Left forelimb (tissue), 1 donor: ENCODE measurements at regions not wholly inside any gene's neighbourhood (a gene's known extent, or its start where the extent isn't known, plus 50 kb on each side); places are given as distances from the start of the nearest gene placed in this dataset.

ENCODE experiments used
- DNase-seq: peaks from one replicate; pipeline ENCODE4 v3.0.0-alpha.2; 2018; ENCODE audit warnings: low spot score

GRCh38 chr13:22009500-22009899 is 338.6 kb downstream of the FGF9 start:
- no peak for DNase-seq

DNA sequence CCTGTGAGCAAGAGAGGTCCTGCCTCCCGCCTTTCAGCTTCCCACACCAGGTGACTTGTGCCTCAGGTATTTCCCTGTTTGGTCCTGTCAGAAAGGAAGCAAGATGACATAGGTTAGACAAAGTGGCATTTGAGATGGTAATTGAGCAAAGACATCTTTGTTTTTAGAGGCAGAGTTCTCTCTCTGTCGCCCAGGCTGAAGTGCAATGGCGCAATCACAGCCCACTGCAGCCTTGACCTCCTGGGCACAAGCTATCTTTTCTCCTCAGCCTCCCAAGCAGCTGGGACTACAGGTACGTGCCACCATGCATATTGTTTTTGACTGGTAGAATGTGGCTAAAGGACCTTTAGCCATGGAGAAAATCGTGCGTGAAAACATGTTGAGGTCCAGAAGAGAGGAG is 339.1 kb downstream of the FGF9 start:
- DNase-seq, result no peak

DNA sequence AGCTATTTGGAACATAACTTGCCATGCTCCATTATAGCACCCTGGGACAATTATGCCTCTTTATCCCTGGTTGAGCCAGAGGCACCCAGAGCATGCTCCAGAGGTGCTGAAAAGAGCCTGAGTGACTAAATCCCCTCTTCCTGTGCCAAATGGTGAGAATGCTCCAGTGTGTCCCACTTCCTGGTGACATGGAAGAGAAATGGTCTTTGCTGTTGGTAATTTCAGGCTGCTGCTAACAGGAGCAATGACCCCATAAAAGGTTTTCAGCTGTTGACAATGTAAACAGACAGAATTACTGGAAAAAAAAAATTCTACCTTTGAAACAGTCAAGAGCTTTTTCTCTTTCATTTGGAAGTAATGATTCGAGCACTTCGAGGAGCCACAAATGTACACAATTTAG is 341.8 kb downstream of the FGF9 start:
- no peak for DNase-seq

DNA sequence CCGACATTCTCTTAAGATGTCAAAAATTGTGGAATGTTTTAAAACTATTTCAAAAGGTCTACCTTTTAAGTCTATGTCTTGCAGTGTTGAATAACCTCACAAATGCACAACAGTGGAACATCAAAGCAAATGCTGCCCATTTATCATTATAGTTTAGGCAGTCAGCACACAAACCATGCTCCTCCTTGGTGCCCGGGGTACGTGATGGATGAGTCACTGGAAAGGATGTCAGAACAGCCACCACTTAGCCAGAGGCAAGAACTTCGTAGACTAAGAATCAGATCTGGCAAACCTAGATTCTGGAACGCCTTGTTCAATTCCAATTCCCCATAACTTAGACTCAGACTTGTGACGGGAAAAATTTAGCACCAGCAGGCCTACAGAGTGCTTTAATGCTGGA is 343.6 kb downstream of the FGF9 start:
- no peak for DNase-seq

GRCh38 chr13:22017226-22017625 is 346.4 kb downstream of the FGF9 start:
- DNase-seq, result no peak

GRCh38 chr13:22018076-22018835 is 347.4 kb downstream of the FGF9 start:
- no peak for DNase-seq

GRCh38 chr13:22018836-22019210 is 347.9 kb downstream of the FGF9 start:
- DNase-seq, result no peak

GRCh38 chr13:22024381-22024994 is 353.6 kb downstream of the FGF9 start:
- DNase-seq, result no peak

DNA sequence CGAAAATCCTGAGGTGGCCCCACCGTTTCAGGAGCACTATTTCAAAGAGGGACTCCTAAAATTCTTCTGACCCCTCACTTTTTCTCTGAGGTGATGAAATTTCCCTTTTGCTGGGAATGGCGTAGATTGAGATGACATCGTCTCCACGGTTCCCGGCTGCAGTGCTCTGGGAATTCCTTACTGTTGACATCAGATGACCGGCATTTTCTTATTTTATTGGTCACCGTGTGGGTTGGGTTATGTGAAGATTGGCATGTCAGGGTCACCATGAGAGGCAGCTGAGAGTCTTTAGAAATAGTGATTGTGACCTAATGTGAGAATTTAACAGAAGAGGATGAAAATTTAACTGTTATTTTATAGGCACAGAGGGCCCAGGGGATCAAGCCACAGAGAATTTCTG is 356.7 kb downstream of the FGF9 start:
- DNase-seq, result no peak

GRCh38 chr13:22028831-22029230 is 358.0 kb downstream of the FGF9 start:
- no peak for DNase-seq

GRCh38 chr13:22030321-22030720 is 359.4 kb downstream of the FGF9 start:
- DNase-seq, result no peak

DNA sequence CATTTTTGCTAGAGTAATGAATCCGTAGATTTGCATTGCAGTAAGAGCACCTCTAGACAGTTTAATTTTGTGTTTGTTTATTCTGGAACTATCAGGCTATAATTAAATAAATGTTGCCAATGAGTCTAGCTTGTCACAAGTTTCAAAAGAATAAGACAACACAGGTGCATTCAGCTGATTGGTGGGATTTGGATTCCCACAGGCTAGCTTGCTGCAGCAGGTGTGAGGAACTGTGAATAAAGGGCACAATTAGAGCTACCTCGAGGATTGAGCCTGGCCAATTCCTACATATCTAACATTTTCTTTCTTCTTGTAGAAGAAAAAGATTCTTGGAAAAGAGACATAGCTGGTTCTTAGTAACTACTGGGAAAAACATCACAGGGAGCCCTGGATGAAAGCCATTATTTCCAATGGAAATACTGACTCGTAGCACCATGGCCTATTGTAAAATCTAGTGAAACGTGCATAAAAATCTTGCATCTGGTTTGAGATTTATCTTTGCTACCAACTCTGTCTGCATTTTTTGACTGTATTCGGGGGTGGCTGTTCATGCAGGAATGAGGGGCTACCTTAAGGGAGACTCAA is 360.9 kb downstream of the FGF9 start:
- no peak for DNase-seq

DNA sequence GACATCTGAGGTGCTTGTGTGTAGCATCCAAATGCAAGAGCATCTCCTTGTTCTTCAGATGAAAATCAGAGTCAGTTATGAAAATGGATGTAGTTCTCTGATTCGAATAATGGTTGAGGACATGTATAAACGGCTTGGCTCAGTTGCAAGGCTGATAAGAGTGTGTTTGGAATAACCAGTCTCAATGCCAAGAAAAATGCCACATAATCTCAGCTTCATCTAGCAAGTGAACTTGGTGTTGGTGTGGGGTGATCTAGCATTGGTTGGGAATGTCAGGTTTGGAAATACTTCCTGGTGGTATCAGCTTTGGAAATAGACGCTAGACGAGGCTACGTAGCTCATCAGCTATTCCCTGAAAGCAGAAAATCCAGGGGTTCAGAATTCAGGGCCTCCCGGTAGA is 362.0 kb downstream of the FGF9 start:
- DNase-seq, result no peak

- DNase-seq, result no peak
Observed at GRCh38 chr13:22039961-22040360, 369.1 kb downstream of the FGF9 start.

- DNase-seq, result no peak
Observed at GRCh38 chr13:22040810-22041364, 370.0 kb downstream of the FGF9 start.

DNA sequence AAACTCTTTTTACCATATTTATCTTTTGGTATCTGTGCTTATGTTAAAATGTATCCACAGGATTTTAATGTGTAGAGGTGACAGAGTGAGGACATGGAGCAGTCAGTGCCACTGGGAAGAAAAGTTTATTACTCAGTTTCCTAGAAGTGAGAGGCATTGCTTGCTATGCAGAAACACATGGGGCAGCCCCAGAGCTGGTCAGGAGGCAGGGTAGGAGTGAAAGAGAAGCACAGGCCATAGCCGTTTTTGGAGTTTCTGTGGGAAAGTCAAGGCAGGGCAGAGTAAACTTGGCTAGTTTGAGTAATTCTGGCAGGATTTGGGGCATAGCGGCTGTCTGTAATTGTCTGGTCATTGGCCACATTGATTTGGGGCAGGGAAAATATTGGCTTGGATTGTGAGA is 370.9 kb downstream of the FGF9 start:
- no peak for DNase-seq

DNA sequence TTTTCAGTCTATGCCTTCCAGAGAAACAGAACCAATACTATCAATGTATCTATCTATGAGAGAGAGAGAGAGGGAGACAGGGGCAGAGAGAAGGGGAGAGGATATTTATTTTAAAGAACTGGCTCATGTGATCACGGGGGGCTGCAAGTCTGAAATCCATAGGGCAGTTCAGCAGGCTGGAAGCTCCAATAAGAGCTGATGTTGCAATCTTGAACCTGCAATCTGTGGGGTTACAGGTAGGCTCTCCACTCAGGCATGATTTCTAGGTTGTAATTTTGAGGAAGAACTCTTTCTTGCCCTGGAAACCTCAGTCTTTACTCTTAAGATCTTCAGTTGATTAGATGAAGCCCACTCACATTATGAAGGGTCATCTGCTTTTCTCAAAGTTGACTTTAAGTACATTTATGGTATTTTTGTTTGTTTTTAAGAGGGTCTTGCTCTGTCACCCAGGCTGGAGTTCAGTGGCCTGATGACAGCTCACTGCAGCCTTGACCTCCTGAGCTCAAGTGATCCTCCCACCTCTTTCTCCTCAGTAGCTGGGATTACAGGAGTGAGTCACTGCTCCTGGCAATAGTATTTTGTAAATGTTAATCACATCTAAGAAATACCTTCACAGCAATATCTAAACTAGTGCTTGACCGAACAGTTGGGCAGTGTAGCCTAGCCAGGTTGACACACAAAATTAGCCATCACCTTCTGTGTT is 376.4 kb downstream of the FGF9 start:
- no peak for DNase-seq

- DNase-seq, result no peak
Observed at GRCh38 chr13:22047785-22048104, 376.9 kb downstream of the FGF9 start.

- no peak for DNase-seq
Observed at GRCh38 chr13:22049384-22049783, 378.5 kb downstream of the FGF9 start.

DNA sequence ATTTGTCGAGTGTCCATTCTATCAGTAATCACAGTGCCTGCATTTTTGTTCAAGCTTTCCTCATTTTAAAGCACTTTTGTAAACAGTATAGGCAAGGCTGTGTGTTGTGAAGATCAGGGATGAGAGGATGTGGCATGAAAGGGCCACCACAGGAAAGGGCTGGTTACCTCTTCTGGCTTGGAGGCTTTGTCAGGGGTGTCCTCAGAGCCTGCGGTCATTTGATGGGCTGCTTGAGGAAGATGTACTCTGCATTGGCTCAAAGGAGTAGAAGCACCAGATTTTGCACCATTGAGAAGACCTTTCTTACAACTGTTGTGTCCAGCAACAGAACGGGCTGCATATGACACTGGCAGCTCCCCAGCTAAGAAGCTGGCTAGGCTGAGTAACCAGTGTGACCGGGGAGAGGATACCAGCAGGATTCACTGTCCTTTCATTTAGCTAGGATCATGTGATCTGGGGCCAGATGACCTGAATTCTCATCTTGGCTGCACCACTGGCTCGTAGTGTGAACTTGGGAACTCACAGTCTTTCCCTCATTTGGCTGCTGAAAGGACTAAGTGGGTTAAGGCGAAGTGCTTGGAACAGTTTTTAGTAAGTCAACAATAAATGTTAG is 380.2 kb downstream of the FGF9 start:
- no peak for DNase-seq

DNA sequence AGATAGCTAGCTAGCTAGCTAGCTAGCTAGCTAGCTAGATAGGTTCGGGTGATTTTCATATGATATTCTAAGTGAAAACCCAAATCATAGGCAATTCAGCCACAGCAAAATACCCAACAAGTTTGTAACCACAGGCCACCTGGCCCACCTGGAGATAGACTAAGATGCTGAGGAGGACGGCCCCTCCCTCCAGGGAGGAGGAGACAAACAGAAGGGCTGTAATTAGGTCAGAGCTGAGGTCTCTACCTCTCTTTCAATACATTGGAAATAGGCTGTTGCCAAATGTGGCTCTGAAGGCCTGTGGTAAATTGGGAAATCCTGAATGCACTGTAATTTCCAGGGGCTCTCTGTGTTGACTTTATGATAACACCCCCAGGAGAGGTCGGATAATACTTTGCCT is 382.2 kb downstream of the FGF9 start:
- DNase-seq, result no peak

GRCh38 chr13:22055259-22055658 is 384.4 kb downstream of the FGF9 start:
- DNase-seq, result no peak
